ENCODE measurements at regions not wholly inside any gene's neighbourhood (a gene's known extent, or its start where the extent isn't known, plus 50 kb on each side); places are given as distances from the start of the nearest gene placed in this dataset.
"Not testable (repeated sequence)": the region's sequence is repeated elsewhere in the genome, so short reads cannot be mapped to it uniquely, and the experiment has no call there.

DNA sequence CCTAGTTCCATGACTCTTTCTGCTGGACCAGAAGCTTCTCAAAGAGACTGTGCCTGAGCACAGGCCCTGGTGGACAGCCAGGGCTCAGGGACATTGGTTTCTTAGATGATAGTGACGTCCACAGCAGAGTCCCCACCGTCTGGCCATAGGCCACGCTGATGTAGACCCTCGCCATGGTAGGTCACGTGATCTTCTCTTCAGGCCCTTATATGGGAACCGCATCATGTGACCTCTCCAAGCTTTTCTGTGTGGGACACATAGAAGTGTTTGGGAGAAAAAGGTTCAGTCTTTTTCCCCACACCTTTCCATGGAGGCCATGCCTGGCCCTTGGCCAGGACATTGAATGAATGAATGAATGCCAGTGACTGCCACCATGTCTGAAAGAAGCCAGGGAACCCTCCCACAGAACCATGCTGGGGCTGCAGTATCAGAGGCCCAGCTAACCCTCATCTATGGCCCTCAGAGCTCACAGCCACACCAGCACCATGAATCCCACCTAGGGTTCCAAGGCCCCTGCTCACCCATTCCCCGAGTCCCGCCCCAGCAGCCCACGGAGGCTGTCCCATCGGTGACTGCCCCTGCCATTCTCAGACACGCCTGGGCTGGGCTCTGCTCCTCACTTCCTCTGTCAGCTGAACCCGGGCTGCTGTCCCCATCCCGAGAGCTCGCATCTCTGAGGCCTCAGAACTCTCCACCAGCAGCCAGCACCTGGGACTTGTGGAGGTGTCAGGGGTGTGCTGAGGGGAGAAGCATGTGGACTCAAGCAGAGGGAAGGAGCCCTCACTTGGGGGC lies 292.1 kb downstream of the ADGRD1 start:
- Histone ChIP-seq H3K27ac (no peak overlapping the region), H3K27me3 (ENCODE audit: insufficient read depth in 3 of 3, low read length in 2 of 3) (peaks cover 0 to 5% (median 0%) of the 10 kb centered on the region in 3 donors), H3K36me3 (ENCODE audit: insufficient read depth in 1 of 2, low read depth in 1 of 2) (no peaks in the 10 kb centered on the region), H3K4me1 (no peaks in the 10 kb centered on the region), H3K4me3 (no peak overlapping the region), H3K9me3 (no peaks in the 10 kb centered on the region)
- 86 to 94% (median 92%) methylated on average over 14 of the region's 14 CpGs for WGBS, 3 donors
- intact Hi-C loops (cut with DNase I): no loop called here
- DNase-seq (no peak), ATAC-seq (no peak)
- TF ChIP-seq, protein P1, sequence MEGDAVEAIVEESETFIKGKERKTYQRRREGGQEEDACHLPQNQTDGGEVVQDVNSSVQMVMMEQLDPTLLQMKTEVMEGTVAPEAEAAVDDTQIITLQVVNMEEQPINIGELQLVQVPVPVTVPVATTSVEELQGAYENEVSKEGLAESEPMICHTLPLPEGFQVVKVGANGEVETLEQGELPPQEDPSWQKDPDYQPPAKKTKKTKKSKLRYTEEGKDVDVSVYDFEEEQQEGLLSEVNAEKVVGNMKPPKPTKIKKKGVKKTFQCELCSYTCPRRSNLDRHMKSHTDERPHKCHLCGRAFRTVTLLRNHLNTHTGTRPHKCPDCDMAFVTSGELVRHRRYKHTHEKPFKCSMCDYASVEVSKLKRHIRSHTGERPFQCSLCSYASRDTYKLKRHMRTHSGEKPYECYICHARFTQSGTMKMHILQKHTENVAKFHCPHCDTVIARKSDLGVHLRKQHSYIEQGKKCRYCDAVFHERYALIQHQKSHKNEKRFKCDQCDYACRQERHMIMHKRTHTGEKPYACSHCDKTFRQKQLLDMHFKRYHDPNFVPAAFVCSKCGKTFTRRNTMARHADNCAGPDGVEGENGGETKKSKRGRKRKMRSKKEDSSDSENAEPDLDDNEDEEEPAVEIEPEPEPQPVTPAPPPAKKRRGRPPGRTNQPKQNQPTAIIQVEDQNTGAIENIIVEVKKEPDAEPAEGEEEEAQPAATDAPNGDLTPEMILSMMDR (IDR thresholded peaks at IDR 0.05): no peak

DNA sequence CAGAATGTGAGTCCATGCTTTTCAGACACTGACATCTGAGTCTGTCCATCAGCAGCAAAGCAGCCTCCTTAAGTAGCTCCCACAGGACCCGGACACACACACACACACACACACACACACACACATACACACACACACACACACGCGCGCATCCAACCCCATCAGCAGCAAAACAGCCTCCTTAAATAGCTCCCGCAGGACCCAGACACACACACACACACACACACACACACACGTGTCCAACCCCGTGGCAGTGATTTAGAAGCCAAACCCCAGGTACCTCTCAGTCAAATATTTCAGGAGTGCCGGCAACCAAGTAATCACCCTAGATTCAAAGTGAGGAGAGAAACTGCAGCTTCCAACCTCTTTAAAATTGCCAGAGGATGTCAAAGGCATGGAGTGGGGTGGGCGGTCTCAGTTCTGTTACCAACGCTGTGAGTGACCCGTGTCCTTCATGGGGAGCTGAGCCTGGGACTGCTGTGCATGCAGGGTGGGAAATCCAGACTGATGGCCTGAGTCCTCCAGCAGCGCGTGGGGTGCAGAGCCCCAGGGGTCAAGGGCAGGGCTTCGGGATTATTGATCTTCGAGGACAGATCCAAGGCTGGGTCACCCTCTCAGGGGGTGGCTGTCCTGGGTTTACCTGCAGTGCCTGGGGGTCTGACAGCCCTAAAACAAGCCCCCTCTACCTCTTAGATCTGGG lies 293.5 kb downstream of the ADGRD1 start:
- H3K27ac ChIP-seq; H3K4me3 ChIP-seq; H3K9me3 ChIP-seq; H3K36me3 ChIP-seq (ENCODE audit: insufficient read depth in 1 of 2, low read depth in 1 of 2); H3K4me1 ChIP-seq; intact Hi-C loops (cut with DNase I); H3K27me3 ChIP-seq (ENCODE audit: insufficient read depth in 3 of 3, low read length in 2 of 3); ATAC-seq; DNase-seq: not testable (repeated sequence)
- WGBS, 3 donors: 51 to 62% (median 54%) methylated on average over 14 to 15 of the region's 15 CpGs

- ATAC-seq; DNase-seq; H3K4me1 ChIP-seq; H3K4me3 ChIP-seq; H3K36me3 ChIP-seq (ENCODE audit: insufficient read depth in 1 of 2, low read depth in 1 of 2); H3K27ac ChIP-seq; intact Hi-C loops (cut with DNase I); H3K27me3 ChIP-seq (ENCODE audit: insufficient read depth in 3 of 3, low read length in 2 of 3); H3K9me3 ChIP-seq: not testable (repeated sequence)
- 64 to 66% (median 65%) methylated on average over 6 of the region's 6 CpGs for WGBS, 3 donors
These were observed 294.2 kb downstream of the ADGRD1 start for GRCh38 chr12:131247875-131248274.

DNA sequence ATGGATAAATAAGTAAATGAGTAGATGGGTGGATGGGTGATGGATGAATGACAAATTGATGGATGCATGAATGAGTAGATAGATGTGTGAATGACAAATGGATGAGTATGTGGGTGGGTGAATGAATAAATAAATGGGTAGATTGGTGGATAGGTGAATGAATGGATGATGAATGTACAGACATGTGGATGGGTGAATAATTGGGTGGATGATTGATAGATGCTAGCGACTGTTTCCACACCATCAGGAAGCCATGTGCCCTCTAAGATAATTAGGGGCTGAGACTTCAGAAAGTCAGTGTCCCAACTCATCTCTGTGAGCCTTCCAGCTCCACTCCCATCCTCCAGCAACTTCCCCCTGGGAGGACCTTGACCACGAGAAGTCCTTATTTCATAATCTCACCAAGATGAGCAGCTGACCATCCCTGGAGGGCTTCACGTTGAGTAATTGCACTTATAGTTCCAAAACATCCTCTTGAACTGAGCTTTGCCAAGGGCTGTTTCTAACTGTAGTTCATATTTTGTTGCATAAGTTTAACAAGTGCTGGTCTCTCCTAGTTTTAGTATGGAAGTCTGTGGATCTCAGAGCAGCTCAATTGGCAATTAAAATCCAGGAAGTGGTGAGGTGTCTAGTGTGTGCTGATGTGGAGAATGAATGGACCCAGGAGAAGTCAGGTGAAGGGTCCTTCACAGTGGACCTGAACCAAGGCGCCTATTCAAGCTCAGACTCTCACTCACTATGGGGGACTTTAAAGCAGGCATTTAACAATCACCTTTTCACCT lies 295.7 kb downstream of the ADGRD1 start:
- Histone ChIP-seq H3K36me3 (ENCODE audit: insufficient read depth in 1 of 2, low read depth in 1 of 2) (no peaks in the 10 kb centered on the region), H3K27me3 (ENCODE audit: insufficient read depth in 3 of 3, low read length in 2 of 3) (peaks cover 0 to 5% (median 0%) of the 10 kb centered on the region in 3 donors), H3K9me3 (no peaks in the 10 kb centered on the region), H3K4me3 (no peak overlapping the region), H3K4me1 (no peaks in the 10 kb centered on the region), H3K27ac (no peak overlapping the region)
- intact Hi-C loops (cut with DNase I): no loop called here
- peak; percentile 46 to 66 for DNase-seq
- 47 to 57% (median 52%) methylated on average over 4 of the region's 4 CpGs for WGBS, 3 donors
- peak in 3 of 4 donors; percentile 53 to 77 (median 59) for ATAC-seq
- TF ChIP-seq, protein P1 (IDR thresholded peaks at IDR 0.05): no peak

GRCh38 chr12:131250028-131250950 lies 296.6 kb downstream of the ADGRD1 start:
- intact Hi-C loops (cut with DNase I): no loop called here
- WGBS, 3 donors: 54 to 66% (median 59%) methylated on average over 20 of the region's 20 CpGs

More at GRCh38 chr12:131250028-131250950, 296.6 kb downstream of the ADGRD1 start:
- no peaks in the 10 kb centered on the region for H3K4me1 ChIP-seq
- H3K27ac ChIP-seq: no peak overlapping the region
- no peaks in the 10 kb centered on the region for H3K9me3 ChIP-seq
- no peaks in the 10 kb centered on the region for H3K36me3 ChIP-seq (ENCODE audit: insufficient read depth in 1 of 2, low read depth in 1 of 2)
- H3K4me3 ChIP-seq: no peak overlapping the region
- H3K27me3 ChIP-seq (ENCODE audit: insufficient read depth in 3 of 3, low read length in 2 of 3): peaks cover 0 to 1% (median 0%) of the 10 kb centered on the region in 3 donors
- ATAC-seq (peak in 2 of 4 donors; percentile 38), DNase-seq (peak; percentile 56 to 60)
- TF ChIP-seq, protein P1 (IDR thresholded peaks at IDR 0.05): no peak

All from psoas muscle (tissue), 7 donors.